Right atrium auricular region (tissue), 2 donors: ENCODE measurements at regions not wholly inside any gene's neighbourhood (a gene's known extent, or its start where the extent isn't known, plus 50 kb on each side); places are given as distances from the start of the nearest gene placed in this dataset.

Experiments
- DNase-seq: peaks from one replicate; pipeline ENCODE4 v3.0.0-alpha.2; 2019; ENCODE audit warnings: low spot score
- H3K27ac ChIP-seq, 2 donors: fragments of 200-600 bp; sonication (generic); 1 replicate in 1 of 2; 2 replicates in 1 of 2; pipeline ENCODE4 v1.5.1; 2016 to 2019
- H3K27me3 ChIP-seq, 2 donors: fragments of 200-600 bp; sonication (generic); one replicate each; pipeline versions ENCODE4 v1.5.1 to v1.6.0; 2017 to 2019
- H3K36me3 ChIP-seq: fragments of 200-600 bp; sonication (generic); one replicate; pipeline ENCODE4 v1.5.1; 2016
- H3K4me1 ChIP-seq, 2 donors: fragments of 200-600 bp; sonication (generic); one replicate each; pipeline versions ENCODE4 v1.5.1 to v1.6.0; 2017 to 2019
- H3K4me3 ChIP-seq, 2 donors: fragments of 200-600 bp; sonication (generic); 1 replicate in 1 of 2; 2 replicates in 1 of 2; pipeline ENCODE4 v1.5.1; 2017 to 2019; ENCODE audit warnings: mild to moderate bottlenecking in 1 of 2, moderate library complexity in 1 of 2
- H3K9me3 ChIP-seq, 2 donors: fragments of 200-600 bp; sonication (generic); one replicate each; pipeline ENCODE4 v1.5.1; 2019
- CTCF ChIP-seq, 2 donors: fragments of 200-600 bp; sonication (generic); IDR thresholded peaks; one replicate each; pipeline ENCODE4 v1.5.1; 2019; ENCODE audit warnings: antibody characterized with exemption in 2 of 2

- Histone ChIP-seq H3K4me3 (no peak overlapping the region), H3K36me3 (no peaks in the 10 kb centered on the region), H3K27ac (no peak overlapping the region), H3K4me1 (no peaks in the 10 kb centered on the region), H3K9me3 (no peaks in the 10 kb centered on the region), H3K27me3 (peaks cover 0 to 3% of the 10 kb centered on the region in 2 donors)
- TF ChIP-seq CTCF (IDR thresholded peaks at IDR 0.05) = no peak
- DNase-seq = no peak
These were observed 50.4 kb upstream of the ENPP7 start for GRCh38 chr17:79680318-79680695.

- H3K4me3 ChIP-seq = no peak overlapping the region
- H3K9me3 ChIP-seq = no peaks in the 10 kb centered on the region
- DNase-seq = no peak
- H3K27ac ChIP-seq = no peak overlapping the region
- peaks cover 0 to 3% of the 10 kb centered on the region in 2 donors for H3K27me3 ChIP-seq
- no peaks in the 10 kb centered on the region for H3K4me1 ChIP-seq
- no peaks in the 10 kb centered on the region for H3K36me3 ChIP-seq
- no peak for TF ChIP-seq CTCF (IDR thresholded peaks at IDR 0.05)
These were observed 51.0 kb upstream of the ENPP7 start for GRCh38 chr17:79679631-79680317.

- Histone ChIP-seq H3K9me3 (peaks cover 0 to 5% of the 10 kb centered on the region in 2 donors), H3K27me3 (peaks cover 0 to 3% of the 10 kb centered on the region in 2 donors), H3K36me3 (no peaks in the 10 kb centered on the region), H3K4me3 (no peak overlapping the region), H3K27ac (no peak overlapping the region), H3K4me1 (no peaks in the 10 kb centered on the region)
- DNase-seq = no peak
- no peak for TF ChIP-seq CTCF (IDR thresholded peaks at IDR 0.05)
These were observed 51.9 kb upstream of the ENPP7 start for GRCh38 chr17:79678736-79679255.

GRCh38 chr17:79678091-79678735 lies 52.5 kb upstream of the ENPP7 start:
- Histone ChIP-seq H3K9me3 (peaks cover 0 to 11% of the 10 kb centered on the region in 2 donors), H3K4me3 (no peak overlapping the region), H3K27me3 (peaks cover 0 to 3% of the 10 kb centered on the region in 2 donors), H3K36me3 (no peaks in the 10 kb centered on the region), H3K4me1 (no peaks in the 10 kb centered on the region), H3K27ac (no peak overlapping the region)
- TF ChIP-seq CTCF (IDR thresholded peaks at IDR 0.05) = no peak
- no peak for DNase-seq

GRCh38 chr17:79677646-79678045 lies 53.1 kb upstream of the ENPP7 start:
- H3K27ac ChIP-seq = no peak overlapping the region
- no peak for TF ChIP-seq CTCF (IDR thresholded peaks at IDR 0.05)
- no peak overlapping the region for H3K4me3 ChIP-seq
- peaks cover 0 to 16% of the 10 kb centered on the region in 2 donors for H3K9me3 ChIP-seq
- H3K4me1 ChIP-seq = no peaks in the 10 kb centered on the region
- H3K27me3 ChIP-seq = peaks cover 0 to 3% of the 10 kb centered on the region in 2 donors
- DNase-seq = no peak
- no peaks in the 10 kb centered on the region for H3K36me3 ChIP-seq
